ENCODE measurements at regions not wholly inside any gene's neighbourhood (a gene's known extent, or its start where the extent isn't known, plus 50 kb on each side); places are given as distances from the start of the nearest gene placed in this dataset.
A peak's percentile ranks its signal among the peaks of the same experiment; 100 is the strongest.

- TF ChIP-seq CTCF (conservative IDR thresholded peaks at IDR 0.05; ENCODE audit: control insufficient read depth, insufficient read depth, low read depth, low read length), result no peak
- no peak overlapping the region for H3K4me3 ChIP-seq (ENCODE audit: control insufficient read depth, low read depth, low read length)
- DNase-seq (ENCODE audit: low read depth), result no peak
These were observed 479.3 kb upstream of the BTBD3 start for GRCh38 chr20:11438412-11438811.

GRCh38 chr20:11443382-11444119, 474.1 kb upstream of the BTBD3 start:
- DNase-seq (ENCODE audit: low read depth), result no peak
- no peak overlapping the region for H3K4me3 ChIP-seq (ENCODE audit: control insufficient read depth, low read depth, low read length)
- no peak for TF ChIP-seq CTCF (conservative IDR thresholded peaks at IDR 0.05; ENCODE audit: control insufficient read depth, insufficient read depth, low read depth, low read length)

GRCh38 chr20:11445161-11445560, 472.5 kb upstream of the BTBD3 start:
- no peak for DNase-seq (ENCODE audit: low read depth)
- H3K4me3 ChIP-seq (ENCODE audit: control insufficient read depth, low read depth, low read length), result no peak overlapping the region
- no peak for TF ChIP-seq CTCF (conservative IDR thresholded peaks at IDR 0.05; ENCODE audit: control insufficient read depth, insufficient read depth, low read depth, low read length)

- no peak overlapping the region for H3K4me3 ChIP-seq (ENCODE audit: control insufficient read depth, low read depth, low read length)
- TF ChIP-seq CTCF (conservative IDR thresholded peaks at IDR 0.05; ENCODE audit: control insufficient read depth, insufficient read depth, low read depth, low read length), result no peak
- peak; percentile 18 for DNase-seq (ENCODE audit: low read depth)
These were observed 471.8 kb upstream of the BTBD3 start for GRCh38 chr20:11445891-11446290.

GRCh38 chr20:11447371-11448100, 470.2 kb upstream of the BTBD3 start:
- DNase-seq (ENCODE audit: low read depth), result no peak
- no peak for TF ChIP-seq CTCF (conservative IDR thresholded peaks at IDR 0.05; ENCODE audit: control insufficient read depth, insufficient read depth, low read depth, low read length)
- no peak overlapping the region for H3K4me3 ChIP-seq (ENCODE audit: control insufficient read depth, low read depth, low read length)

GRCh38 chr20:11448554-11448953, 469.1 kb upstream of the BTBD3 start:
- no peak for DNase-seq (ENCODE audit: low read depth)
- no peak for TF ChIP-seq CTCF (conservative IDR thresholded peaks at IDR 0.05; ENCODE audit: control insufficient read depth, insufficient read depth, low read depth, low read length)
- H3K4me3 ChIP-seq (ENCODE audit: control insufficient read depth, low read depth, low read length), result no peak overlapping the region

All from fibroblast of mammary gland (primary cell).